ENCODE measurements at regions not wholly inside any gene's neighbourhood (a gene's known extent, or its start where the extent isn't known, plus 50 kb on each side); places are given as distances from the start of the nearest gene placed in this dataset.

GRCh38 chr20:19049514-19049913, 162.9 kb upstream of the SLC24A3 start:
- Histone ChIP-seq H3K36me3 (ENCODE audit: control insufficient read depth, insufficient read depth, low read length) (no peaks in the 10 kb centered on the region), H3K4me2 (ENCODE audit: insufficient read depth, low read length) (no peak overlapping the region), H3K4me1 (replicated peaks in 1 of 2; ENCODE audit: control insufficient read depth in 2 of 2, insufficient read depth in 2 of 2, low read length in 2 of 2) (no peaks in the 10 kb centered on the region), H4K20me1 (replicated peaks; ENCODE audit: control insufficient read depth, insufficient read depth, low read length) (no peaks in the 10 kb centered on the region), H3K27ac (ENCODE audit: extremely low read depth, low read depth, low read length) (no peak overlapping the region), H3K9me1 (ENCODE audit: control insufficient read depth, insufficient read depth, low read length) (no peaks in the 10 kb centered on the region), H2AFZ (ENCODE audit: low read depth, low read length) (no peak overlapping the region), H3K4me3 (no peak overlapping the region), H3K9me3 (replicated peaks; ENCODE audit: control insufficient read depth, insufficient read depth, low read depth, low read length) (no peaks in the 10 kb centered on the region), H3K27me3 (ENCODE audit: control insufficient read depth in 2 of 2, insufficient read depth in 2 of 2, low read length in 2 of 2) (no peaks in the 10 kb centered on the region), H3K9ac (ENCODE audit: insufficient read depth in 1 of 2, low read depth in 2 of 2, low read length in 2 of 2) (no peak overlapping the region), H3K79me2 (ENCODE audit: control insufficient read depth, insufficient read depth, low read length) (no peaks in the 10 kb centered on the region)
- intact Hi-C loops (cut with micrococcal nuclease) (no loop called here), in situ Hi-C loops (cut with MboI) (no loop called here)
- BruUV-seq (replicated peaks), result no TSS peak
- 0% methylated on average over 7 of the region's 7 CpGs for WGBS (ENCODE audit: insufficient coverage, low coverage, missing lambda C conversion rate)
- DNase-seq (ENCODE audit: extremely low read depth in 1 of 4, low spot score in 3 of 4) (no peak), FAIRE-seq (no peak), ATAC-seq (no peak)
- POLR2A ChIA-PET, result no interaction called here
- TF ChIP-seq ELK3 (CRISPR knock-in tag; IDR thresholded peaks at IDR 0.05) (no peak), MTA2 (IDR thresholded peaks at IDR 0.05; ENCODE audit: low read depth) (no peak), CREM (IDR thresholded peaks at IDR 0.05; ENCODE audit: low read depth) (no peak), ZNF511 (CRISPR knock-in tag; IDR thresholded peaks at IDR 0.05) (no peak), ZNF785 (CRISPR knock-in tag; IDR thresholded peaks at IDR 0.05) (no peak), FOXJ3 (CRISPR knock-in tag; IDR thresholded peaks at IDR 0.05) (no peak), ZNF717 (CRISPR knock-in tag; IDR thresholded peaks at IDR 0.05) (no peak), ZZZ3 (IDR thresholded peaks at IDR 0.05) (no peak), ZNF197 (CRISPR knock-in tag; IDR thresholded peaks at IDR 0.05; ENCODE audit: low read depth) (no peak), ETS2 (tag; IDR thresholded peaks at IDR 0.05; ENCODE audit: borderline replicate concordance, poor library complexity, severe bottlenecking) (no peak), CHCHD3 (CRISPR knock-in tag; IDR thresholded peaks at IDR 0.05) (no peak), CBX1 (IDR thresholded peaks at IDR 0.05; ENCODE audit: low read depth) (no peak), ADNP (tag; IDR thresholded peaks at IDR 0.05) (no peak), LEF1 (IDR thresholded peaks at IDR 0.05) (no peak), ZNF780A (CRISPR knock-in tag; IDR thresholded peaks at IDR 0.05) (no peak)
- CTCF ChIA-PET (ENCODE audit: low intra/inter-chr PET ratio), result no interaction called here
